Osteoblast (primary cell): ENCODE measurements at regions not wholly inside any gene's neighbourhood (a gene's known extent, or its start where the extent isn't known, plus 50 kb on each side); places are given as distances from the start of the nearest gene placed in this dataset.

Source experiments
- DNase-seq: peaks from one replicate; pipeline ENCODE4 v3.0.0; 2011; ENCODE audit warnings: low spot score, mixed read lengths; ENCODE audit not compliant: insufficient read length; ENCODE audit errors: missing footprints
- H2AFZ ChIP-seq: 2 replicates; pipeline ENCODE4 v1.6.0; 2011; ENCODE audit warnings: mild to moderate bottlenecking, low read length
- H3K27ac ChIP-seq: 2 replicates; pipeline ENCODE4 v1.5.1; 2011; ENCODE audit warnings: mild to moderate bottlenecking, low read depth, low read length, moderate library complexity
- H3K27me3 ChIP-seq: 2 replicates; pipeline ENCODE4 v1.6.0; 2012; ENCODE audit warnings: mild to moderate bottlenecking, control low read depth, inconsistent platforms, low read length, moderate library complexity; ENCODE audit not compliant: insufficient read depth
- H3K36me3 ChIP-seq: 2 replicates; pipeline ENCODE4 v1.5.1; 2011; ENCODE audit warnings: mild to moderate bottlenecking, low read length, control low read depth, moderate library complexity; ENCODE audit not compliant: insufficient read depth
- H3K4me1 ChIP-seq: 2 replicates; pipeline ENCODE4 v1.5.1; 2011; ENCODE audit warnings: mild to moderate bottlenecking, low read length, control low read depth, moderate library complexity; ENCODE audit not compliant: insufficient read depth
- H3K4me2 ChIP-seq: 2 replicates; pipeline ENCODE4 v1.6.0; 2011; ENCODE audit warnings: mild to moderate bottlenecking, low read length; ENCODE audit not compliant: insufficient read depth
- H3K4me3 ChIP-seq: fragments of 200-600 bp; sonication (generic); 3 replicates; pipeline ENCODE4 v1.5.1; 2012; ENCODE audit warnings: mild to moderate bottlenecking, low read length, inconsistent platforms; ENCODE audit not compliant: insufficient read depth
- H3K79me2 ChIP-seq: 2 replicates; pipeline ENCODE4 v1.6.0; 2012; ENCODE audit warnings: mild to moderate bottlenecking, low read length, control low read depth, inconsistent platforms; ENCODE audit not compliant: insufficient read depth
- H3K9me3 ChIP-seq: 2 replicates; pipeline ENCODE4 v1.5.1; 2011; ENCODE audit warnings: low read depth, low read length, control low read depth
- H4K20me1 ChIP-seq: 2 replicates; pipeline ENCODE4 v1.6.0; 2012; ENCODE audit warnings: mild to moderate bottlenecking, low read length, control low read depth; ENCODE audit not compliant: insufficient read depth
- TF ChIP-seq, protein P1 (sequence below): IDR thresholded peaks from 2 replicates; pipeline ENCODE4 v1.5.1; 2011; ENCODE audit warnings: mild to moderate bottlenecking, low read depth, low read length, moderate library complexity; ENCODE audit errors: extremely low read depth

GRCh38 chr14:97630249-97630648, 833.1 kb downstream of the VRK1 start:
- Histone ChIP-seq H2AFZ (no peak overlapping the region), H4K20me1 (no peaks in the 10 kb centered on the region), H3K4me1 (no peaks in the 10 kb centered on the region), H3K9me3 (no peaks in the 10 kb centered on the region), H3K36me3 (no peaks in the 10 kb centered on the region), H3K4me3 (no peak overlapping the region), H3K79me2 (no peaks in the 10 kb centered on the region), H3K4me2 (no peak overlapping the region), H3K27me3 (no peaks in the 10 kb centered on the region), H3K27ac (no peak overlapping the region)
- TF ChIP-seq, protein P1, sequence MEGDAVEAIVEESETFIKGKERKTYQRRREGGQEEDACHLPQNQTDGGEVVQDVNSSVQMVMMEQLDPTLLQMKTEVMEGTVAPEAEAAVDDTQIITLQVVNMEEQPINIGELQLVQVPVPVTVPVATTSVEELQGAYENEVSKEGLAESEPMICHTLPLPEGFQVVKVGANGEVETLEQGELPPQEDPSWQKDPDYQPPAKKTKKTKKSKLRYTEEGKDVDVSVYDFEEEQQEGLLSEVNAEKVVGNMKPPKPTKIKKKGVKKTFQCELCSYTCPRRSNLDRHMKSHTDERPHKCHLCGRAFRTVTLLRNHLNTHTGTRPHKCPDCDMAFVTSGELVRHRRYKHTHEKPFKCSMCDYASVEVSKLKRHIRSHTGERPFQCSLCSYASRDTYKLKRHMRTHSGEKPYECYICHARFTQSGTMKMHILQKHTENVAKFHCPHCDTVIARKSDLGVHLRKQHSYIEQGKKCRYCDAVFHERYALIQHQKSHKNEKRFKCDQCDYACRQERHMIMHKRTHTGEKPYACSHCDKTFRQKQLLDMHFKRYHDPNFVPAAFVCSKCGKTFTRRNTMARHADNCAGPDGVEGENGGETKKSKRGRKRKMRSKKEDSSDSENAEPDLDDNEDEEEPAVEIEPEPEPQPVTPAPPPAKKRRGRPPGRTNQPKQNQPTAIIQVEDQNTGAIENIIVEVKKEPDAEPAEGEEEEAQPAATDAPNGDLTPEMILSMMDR = no peak
- no peak for DNase-seq

- no peak overlapping the region for H3K4me3 ChIP-seq
- H4K20me1 ChIP-seq = no peaks in the 10 kb centered on the region
- H3K36me3 ChIP-seq = no peaks in the 10 kb centered on the region
- no peaks in the 10 kb centered on the region for H3K4me1 ChIP-seq
- no peak for DNase-seq
- TF ChIP-seq, protein P1 = no peak
- H2AFZ ChIP-seq = no peak overlapping the region
- no peaks in the 10 kb centered on the region for H3K9me3 ChIP-seq
- no peak overlapping the region for H3K4me2 ChIP-seq
- H3K27me3 ChIP-seq = no peaks in the 10 kb centered on the region
- H3K79me2 ChIP-seq = no peaks in the 10 kb centered on the region
- no peak overlapping the region for H3K27ac ChIP-seq
These were observed 836.1 kb downstream of the VRK1 start for GRCh38 chr14:97633131-97633738.

DNA sequence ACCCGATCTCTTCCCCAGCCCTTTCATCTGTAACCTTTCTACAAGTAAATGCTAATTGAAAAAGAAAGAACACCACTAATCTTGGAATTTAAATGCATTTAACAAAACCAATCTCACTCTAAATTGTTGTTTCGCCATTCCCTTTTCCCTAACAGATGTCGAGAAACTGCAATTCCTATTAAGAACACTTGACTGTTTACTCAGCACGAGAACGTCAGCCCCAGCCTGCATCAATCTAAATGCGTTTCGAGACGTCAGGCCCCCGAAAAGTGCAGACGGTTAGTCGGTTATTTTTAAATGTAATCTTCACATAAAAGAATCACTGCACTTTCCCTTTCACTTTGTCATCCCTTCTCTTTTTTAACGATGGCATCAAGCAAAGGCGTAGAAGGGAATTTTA, 837.6 kb downstream of the VRK1 start:
- no peaks in the 10 kb centered on the region for H3K27me3 ChIP-seq
- H3K79me2 ChIP-seq = no peaks in the 10 kb centered on the region
- TF ChIP-seq, protein P1 = no peak
- no peak overlapping the region for H3K27ac ChIP-seq
- peak overlapping the region; percentile 52 for H3K4me3 ChIP-seq
- peak overlapping the region; percentile 47 for H3K4me2 ChIP-seq
- H3K9me3 ChIP-seq = no peaks in the 10 kb centered on the region
- H3K36me3 ChIP-seq = no peaks in the 10 kb centered on the region
- no peaks in the 10 kb centered on the region for H3K4me1 ChIP-seq
- no peaks in the 10 kb centered on the region for H4K20me1 ChIP-seq
- no peak for DNase-seq
- peak overlapping the region; percentile 41 for H2AFZ ChIP-seq

GRCh38 chr14:97638864-97639263, 841.7 kb downstream of the VRK1 start:
- TF ChIP-seq, protein P1 = no peak

More at GRCh38 chr14:97638864-97639263, 841.7 kb downstream of the VRK1 start:
- H4K20me1 ChIP-seq = no peaks in the 10 kb centered on the region
- H3K36me3 ChIP-seq = no peaks in the 10 kb centered on the region
- no peaks in the 10 kb centered on the region for H3K79me2 ChIP-seq
- no peaks in the 10 kb centered on the region for H3K27me3 ChIP-seq
- DNase-seq = no peak
- H3K4me1 ChIP-seq = no peaks in the 10 kb centered on the region
- no peak overlapping the region for H3K27ac ChIP-seq
- no peaks in the 10 kb centered on the region for H3K9me3 ChIP-seq
- no peak overlapping the region for H3K4me3 ChIP-seq
- no peak overlapping the region for H2AFZ ChIP-seq
- no peak overlapping the region for H3K4me2 ChIP-seq
